GM18519 (cell line): ENCODE measurements at regions not wholly inside any gene's neighbourhood (a gene's known extent, or its start where the extent isn't known, plus 50 kb on each side); places are given as distances from the start of the nearest gene placed in this dataset.

Experiments
- ATAC-seq: cut with Tn5 transposase; IDR thresholded peaks from one replicate; pipeline ENCODE4 v1.9.1; 2021; ENCODE audit warnings: mild to moderate bottlenecking, moderate library complexity; ENCODE audit not compliant: unreplicated experiment, low FRiP score

DNA sequence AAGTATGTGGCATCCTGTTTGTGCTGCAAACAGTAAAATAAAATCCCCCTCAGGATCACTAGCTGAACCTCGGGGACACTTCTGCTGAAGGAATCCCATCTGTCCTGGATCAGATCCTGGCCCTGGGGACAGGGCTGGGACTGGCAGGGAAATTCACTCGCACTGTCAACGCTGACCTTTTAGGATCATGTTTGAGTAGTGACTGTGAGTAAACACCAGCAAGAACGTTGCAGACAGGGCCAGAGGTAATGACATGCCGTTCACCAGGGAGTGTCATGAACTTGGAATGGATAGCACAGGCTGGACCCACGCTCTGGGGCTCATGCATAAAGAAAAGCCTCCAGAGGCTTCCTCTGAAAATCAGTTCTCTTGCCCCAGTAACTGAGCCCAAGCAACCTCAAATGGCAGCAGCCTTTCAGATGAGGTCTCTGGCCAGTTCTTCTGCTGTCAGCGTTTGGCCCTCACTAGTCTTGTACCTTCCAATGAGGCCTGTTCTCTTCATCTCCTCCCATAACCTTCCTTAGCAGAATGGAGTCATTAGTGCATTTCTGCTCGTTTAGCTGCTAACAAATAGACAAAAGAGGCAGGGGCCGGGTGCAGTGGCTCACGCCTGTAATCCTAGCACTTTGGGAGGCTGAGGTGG lies 51.0 kb upstream of the BARX2 start:
- no peak for ATAC-seq

DNA sequence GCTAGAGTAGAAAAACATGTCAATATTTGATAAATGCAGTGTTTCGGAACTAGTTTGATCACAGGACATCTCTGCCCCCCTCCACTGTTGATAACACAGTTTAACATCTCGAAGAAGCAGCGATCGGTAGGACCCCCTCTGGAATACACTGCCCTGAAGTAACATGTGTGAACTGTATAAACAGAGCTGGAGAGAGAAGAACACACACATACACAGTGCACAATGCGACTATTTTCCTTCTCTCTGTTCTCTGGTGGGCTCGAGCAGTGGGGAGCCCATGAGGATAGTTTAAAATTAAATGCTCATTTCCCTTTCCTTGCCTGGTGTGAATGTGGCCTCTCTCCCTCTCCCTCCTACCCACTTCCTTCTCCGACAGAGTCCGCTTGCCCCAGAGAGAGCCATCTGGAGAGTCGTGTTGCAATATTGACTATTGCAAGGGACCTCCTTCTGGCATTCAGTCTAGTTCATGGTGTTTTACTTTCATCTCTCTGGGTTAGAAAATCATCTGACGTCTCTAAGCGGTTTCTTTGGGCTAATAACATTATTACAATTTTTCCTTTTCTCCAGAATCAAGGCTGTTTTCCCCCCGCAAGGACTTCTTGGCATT lies 51.6 kb upstream of the BARX2 start:
- no peak for ATAC-seq

GRCh38 chr11:129322941-129323340 lies 52.7 kb upstream of the BARX2 start:
- ATAC-seq = no peak

GRCh38 chr11:129321076-129321475 lies 54.6 kb upstream of the BARX2 start:
- ATAC-seq = no peak

DNA sequence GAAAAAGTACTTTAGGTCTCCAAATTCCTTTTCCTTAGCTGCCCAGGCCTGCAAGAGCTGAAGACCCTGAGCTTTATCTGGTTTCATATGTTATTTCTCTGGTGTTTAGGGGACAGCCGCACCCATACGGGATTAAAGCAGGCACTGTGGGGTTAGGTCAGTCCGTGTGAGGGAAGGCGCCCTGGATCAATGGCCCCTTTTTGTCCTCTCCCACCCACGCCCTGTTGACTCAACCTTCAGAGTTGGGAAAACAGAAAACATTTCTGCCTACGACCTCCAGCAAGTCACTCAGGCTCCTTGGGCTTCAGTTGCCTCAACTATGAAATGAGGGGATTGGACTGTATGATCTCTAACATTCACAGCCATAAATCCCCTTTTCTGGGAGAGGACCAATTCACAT lies 55.2 kb upstream of the BARX2 start:
- no peak for ATAC-seq

DNA sequence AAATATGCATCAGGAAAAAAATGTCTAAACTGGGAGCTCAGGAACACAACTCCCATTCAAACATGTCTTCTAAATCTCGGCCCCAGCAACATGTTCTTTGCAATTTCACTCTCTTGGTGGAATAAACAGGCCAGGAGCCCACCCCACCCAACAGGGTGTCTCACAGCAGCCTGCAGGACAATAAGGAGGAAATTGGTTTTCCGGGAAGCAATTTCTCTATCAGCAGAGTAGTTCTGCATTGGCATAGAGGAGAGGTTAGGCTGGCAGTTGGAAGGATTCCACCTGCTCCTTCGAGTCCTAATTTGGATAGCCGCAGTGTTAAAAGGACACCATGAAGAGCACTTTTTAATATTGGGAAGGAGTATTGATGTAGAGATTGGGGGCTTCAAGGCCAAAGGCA lies 55.9 kb upstream of the BARX2 start:
- no peak for ATAC-seq

DNA sequence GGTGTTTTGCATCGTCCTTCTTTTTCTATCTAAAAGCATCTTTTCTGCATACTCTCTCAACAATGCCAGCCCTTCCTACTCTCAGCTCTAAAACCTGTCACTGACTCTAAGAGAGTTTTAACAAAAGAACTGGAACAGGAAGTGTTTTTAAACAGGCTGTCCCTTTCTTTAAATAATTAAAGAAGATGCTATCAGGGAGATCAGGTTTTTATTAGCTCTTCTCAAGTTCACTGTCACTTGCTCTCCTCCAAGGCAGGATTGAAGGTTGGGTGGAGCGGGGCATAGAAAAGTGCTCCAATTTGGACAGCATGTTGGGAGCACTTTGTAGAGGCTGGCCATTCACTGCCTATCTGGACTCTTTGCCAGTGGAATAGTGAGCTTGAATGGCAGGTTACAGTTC lies 56.4 kb upstream of the BARX2 start:
- no peak for ATAC-seq

- ATAC-seq = no peak
Observed at GRCh38 chr11:129317571-129317970, 58.1 kb upstream of the BARX2 start.

- no peak for ATAC-seq
Observed at GRCh38 chr11:129316781-129317180, 58.9 kb upstream of the BARX2 start.

- ATAC-seq = no peak
Observed at GRCh38 chr11:129315781-129316579, 59.7 kb upstream of the BARX2 start.

GRCh38 chr11:129314371-129314770 lies 61.3 kb upstream of the BARX2 start:
- ATAC-seq = no peak

DNA sequence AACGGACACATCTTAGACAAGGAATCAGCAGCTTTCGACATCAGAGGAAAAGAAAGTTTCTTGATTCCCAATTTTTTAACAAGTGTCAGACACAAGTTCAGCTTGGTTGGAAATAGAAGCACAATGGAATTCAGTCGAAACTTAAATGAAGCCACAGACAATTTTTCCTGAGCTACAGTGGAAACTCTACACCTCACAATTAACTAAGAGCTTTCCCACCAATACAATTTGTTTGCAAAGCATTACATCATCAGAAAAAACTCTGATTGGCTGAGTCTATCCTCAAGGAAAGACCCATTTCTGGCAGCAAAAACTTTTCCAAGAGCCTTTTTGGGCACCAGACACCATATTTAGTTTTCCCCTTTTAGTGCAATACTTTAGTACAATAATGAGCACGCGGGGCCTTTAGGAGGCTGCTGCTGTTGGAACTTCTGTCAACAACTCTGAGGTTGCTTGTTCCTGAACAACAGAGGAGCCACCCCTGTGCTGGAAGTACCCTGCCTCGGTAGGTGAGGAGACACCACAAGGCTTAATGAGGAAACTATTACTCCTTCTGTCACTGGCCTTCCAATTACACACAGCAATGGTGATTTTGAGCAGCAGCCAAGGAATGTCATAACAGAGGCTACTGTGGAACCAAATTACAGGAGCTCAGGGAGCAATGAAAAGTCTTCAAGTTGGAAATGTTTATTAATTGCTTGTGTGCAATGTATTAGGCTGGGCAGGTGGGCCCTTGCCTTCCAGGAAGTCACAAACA lies 61.9 kb upstream of the BARX2 start:
- ATAC-seq = no peak

DNA sequence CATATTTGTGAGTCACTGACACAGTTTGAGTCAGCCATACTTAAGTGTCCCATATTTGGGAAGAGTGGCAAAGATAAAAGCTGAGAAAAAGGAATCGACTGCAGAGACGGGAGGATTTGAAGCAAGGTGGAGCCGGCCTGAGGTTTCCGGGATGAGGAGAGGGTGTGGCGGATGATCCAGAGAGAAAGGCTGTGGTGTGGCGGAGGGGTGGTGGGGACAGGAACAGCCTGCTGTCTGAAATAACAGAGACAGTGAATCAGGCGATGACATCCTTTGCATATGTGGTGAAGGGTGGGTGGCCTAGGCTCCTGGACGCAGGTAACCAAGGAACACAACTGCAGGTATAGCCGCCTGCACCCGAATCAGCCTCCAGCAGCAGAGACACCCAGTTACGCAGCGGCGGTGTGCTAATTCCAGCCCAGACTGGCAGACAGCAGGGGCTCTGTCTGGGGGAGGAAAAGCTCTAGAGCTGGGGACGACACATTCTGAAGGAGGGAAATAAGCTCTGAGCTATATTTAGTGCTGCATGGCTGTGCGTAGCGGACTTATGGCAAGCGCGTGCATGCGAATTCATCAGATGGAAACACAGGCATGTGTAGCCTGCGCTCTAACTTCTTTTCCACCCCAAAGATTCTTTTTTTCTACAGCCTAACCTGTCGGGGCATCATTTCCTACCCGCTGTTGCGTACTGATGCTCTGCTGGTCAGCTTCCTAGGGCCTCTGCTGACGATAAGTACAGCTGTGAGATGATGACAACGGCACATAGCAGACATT lies 62.7 kb upstream of the BARX2 start:
- no peak for ATAC-seq

GRCh38 chr11:129308241-129308865 lies 67.3 kb upstream of the BARX2 start:
- no peak for ATAC-seq

GRCh38 chr11:129307162-129307561 lies 68.5 kb upstream of the BARX2 start:
- no peak for ATAC-seq

GRCh38 chr11:129302386-129303101 lies 73.1 kb upstream of the BARX2 start:
- no peak for ATAC-seq

DNA sequence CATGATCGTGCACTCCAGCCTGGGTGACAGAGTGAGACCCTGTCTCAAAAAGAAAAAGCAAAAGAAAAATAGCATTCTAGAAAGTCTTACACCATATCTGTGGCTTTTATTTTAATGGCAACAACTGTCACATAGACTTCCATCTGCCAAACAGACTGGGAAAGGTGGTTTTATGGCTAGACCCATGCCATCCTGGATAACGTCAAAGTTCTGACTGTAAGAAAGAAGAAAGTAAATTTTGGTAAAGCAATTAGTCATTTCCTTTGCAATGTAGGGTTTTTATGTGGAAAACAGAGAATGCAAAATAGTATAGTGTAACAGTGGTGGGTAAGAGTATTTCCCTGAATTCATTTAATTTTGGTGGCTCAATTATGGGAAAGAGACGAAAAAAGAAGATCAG lies 75.5 kb upstream of the BARX2 start:
- ATAC-seq = no peak

GRCh38 chr11:129298988-129299387 lies 76.7 kb upstream of the BARX2 start:
- no peak for ATAC-seq

DNA sequence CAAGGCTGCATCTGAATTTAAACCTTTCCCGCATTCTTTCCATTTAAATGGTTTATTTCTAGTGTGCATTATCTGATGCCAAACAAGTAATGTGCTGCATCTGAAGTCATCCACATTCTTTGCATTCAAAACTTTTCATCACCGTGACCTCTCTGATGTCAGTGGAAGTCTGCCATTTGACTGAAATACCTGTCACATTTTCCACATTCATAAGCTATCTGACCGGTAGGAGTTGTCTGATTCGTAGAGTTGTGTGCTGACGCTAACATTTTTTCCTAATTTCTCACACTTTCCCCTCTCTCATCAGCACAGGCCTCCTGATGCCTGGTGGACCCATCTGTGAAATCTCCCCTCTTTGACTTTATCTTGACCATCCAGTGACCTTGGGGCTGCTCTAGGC lies 79.9 kb upstream of the BARX2 start:
- ATAC-seq = no peak
